Pancreas (tissue), 10 donors: ENCODE measurements at regions not wholly inside any gene's neighbourhood (a gene's known extent, or its start where the extent isn't known, plus 50 kb on each side); places are given as distances from the start of the nearest gene placed in this dataset.
A peak's percentile ranks its signal among the peaks of the same experiment; 100 is the strongest.

Source experiments
- ATAC-seq, 4 donors: fragments of 200-7000 bp; cut with Tn5 transposase; one replicate each; pipeline versions ENCODE4 v1.8.0 to v1.9.1; 2020; ENCODE audit warnings: mild to moderate bottlenecking in 4 of 4, moderate library complexity in 4 of 4
- DNase-seq, 6 donors: peaks; one replicate each; pipeline ENCODE4 v3.0.0-alpha.2; 2020
- FAIRE-seq: peaks from 2 replicates; lab custom pipeline; 2012; peaks lifted over from hg19 to GRCh38; lab: Jason Lieb, UNC
- H3K27ac ChIP-seq, 4 donors: fragments of 200-600 bp; sonication (generic); 1 replicate in 3 of 4; 2 replicates in 1 of 4; pipeline versions ENCODE4 v1.5.0 to v1.8.0; 2020
- H3K27me3 ChIP-seq, 4 donors: fragments of 200-600 bp; one replicate each; pipeline ENCODE4 v1.8.0; 2021
- H3K36me3 ChIP-seq, 3 donors: fragments of 200-600 bp; sonication (generic) in 1 of 3; one replicate each; pipeline versions ENCODE4 v1.5.0 to v1.8.0; 2020 to 2021
- H3K4me1 ChIP-seq, 3 donors: fragments of 200-600 bp; one replicate each; pipeline ENCODE4 v1.8.0; 2021
- H3K4me3 ChIP-seq, 4 donors: fragments of 200-600 bp; sonication (generic) in 2 of 4; one replicate each; pipeline versions ENCODE4 v1.5.0 to v1.8.0; 2020 to 2021
- H3K9me3 ChIP-seq, 4 donors: fragments of 200-600 bp; one replicate each; pipeline ENCODE4 v1.8.0; 2021
- CTCF ChIP-seq, 4 donors: fragments of 200-600 bp; sonication (generic) in 3 of 4; IDR thresholded peaks; one replicate each; pipeline versions ENCODE4 v1.5.0 to v1.8.0; 2021; ENCODE audit warnings: antibody characterized with exemption in 4 of 4
- WGBS, 2 donors: extraction: QIAGEN DNeasy Blood & Tissue Kit; methylation state at CpG; one replicate each; pipeline ENCODE4 v1.1.7; 2013; 5-methylcytosine and 5-hydroxymethylcytosine counted together
- intact Hi-C, 3 donors: fragments of 100-400 bp; cut with DNase I; formaldehyde crosslinking; loops; one replicate each; pipeline versions ENCODE4 v1.11.1 to v1.14.2; 2022
- donor health status: healthy with polysubstance abuse.
- donor health status: DM: no; HTN: no; CAD: no; lungs with moderate emphysema.
- donor health status: DM: no; HTN: no; CAD: no.
- donor health status: control.
- donor health status: control.
- donor health status: Bipolar disorder and iron deficiency.
- donor health status: DM: yes; HTN: yes; CAD: no.
- donor health status: DM: no; HTN: no; CAD: no.
- donor health status: DM: no; HTN: no; CAD: no.
- donor health status: DM: yes; HTN: yes; CAD: no.

DNA sequence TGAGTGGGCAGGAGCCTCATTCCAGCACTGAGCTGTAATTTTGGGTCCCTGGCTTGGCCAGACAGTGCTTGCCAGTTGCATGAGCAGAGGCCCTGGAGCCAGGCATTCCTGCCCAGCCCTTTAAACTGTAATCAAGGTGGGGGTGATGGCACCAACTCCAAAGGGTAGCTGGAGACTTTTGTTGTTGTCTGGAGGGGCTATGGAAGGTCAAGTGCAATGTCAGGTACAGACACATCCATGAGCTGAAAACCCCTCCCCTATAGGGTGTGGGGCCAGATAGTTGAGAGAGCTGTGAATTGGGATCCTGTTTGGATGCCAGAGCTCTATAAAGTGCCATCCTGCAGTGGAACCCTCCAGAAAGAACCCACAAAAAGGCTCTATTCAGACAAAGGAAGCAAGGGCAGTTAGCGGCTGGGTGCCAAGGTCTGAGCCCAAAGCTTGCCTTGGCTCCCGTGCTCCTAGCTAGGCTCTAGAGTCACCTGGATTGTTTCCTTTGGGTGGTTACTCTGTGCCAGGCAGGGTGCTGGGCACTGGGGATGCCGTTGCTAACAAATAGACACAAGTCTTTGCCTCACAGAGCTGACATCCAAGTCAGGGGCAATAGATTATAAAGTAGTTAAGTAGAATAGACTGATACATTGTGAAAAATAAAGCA lies 163.0 kb downstream of the EFNB1 start:
- intact Hi-C loops: no loop called here
- no peak overlapping the region for H3K27ac ChIP-seq
- no peaks in the 10 kb centered on the region for H3K9me3 ChIP-seq
- FAIRE-seq (no peak), ATAC-seq (no peak), DNase-seq (no peak)
- no peaks in the 10 kb centered on the region for H3K36me3 ChIP-seq
- H3K27me3 ChIP-seq: no peaks in the 10 kb centered on the region
- H3K4me3 ChIP-seq: no peak overlapping the region
- peaks cover 0 to 6% (median 0%) of the 10 kb centered on the region in 3 donors for H3K4me1 ChIP-seq
- WGBS, 2 donors: 68 to 78% methylated on average over 3 of the region's 3 CpGs
- TF ChIP-seq CTCF (IDR thresholded peaks at IDR 0.05): no peak

GRCh38 chrX:68990948-68991347 lies 162.1 kb downstream of the EFNB1 start:
- no peak for TF ChIP-seq CTCF (IDR thresholded peaks at IDR 0.05)
- peaks cover 0 to 1% (median 0%) of the 10 kb centered on the region in 4 donors for H3K27me3 ChIP-seq
- WGBS, 2 donors: 65 to 72% methylated on average over 1 of the region's 1 CpG
- H3K9me3 ChIP-seq: no peaks in the 10 kb centered on the region
- no peak for ATAC-seq
- H3K4me3 ChIP-seq: no peak overlapping the region
- no peaks in the 10 kb centered on the region for H3K36me3 ChIP-seq
- intact Hi-C loops: no loop called here
- H3K4me1 ChIP-seq: peaks cover 0 to 6% (median 0%) of the 10 kb centered on the region in 3 donors
- FAIRE-seq: no peak
- no peak for DNase-seq
- no peak overlapping the region for H3K27ac ChIP-seq

DNA sequence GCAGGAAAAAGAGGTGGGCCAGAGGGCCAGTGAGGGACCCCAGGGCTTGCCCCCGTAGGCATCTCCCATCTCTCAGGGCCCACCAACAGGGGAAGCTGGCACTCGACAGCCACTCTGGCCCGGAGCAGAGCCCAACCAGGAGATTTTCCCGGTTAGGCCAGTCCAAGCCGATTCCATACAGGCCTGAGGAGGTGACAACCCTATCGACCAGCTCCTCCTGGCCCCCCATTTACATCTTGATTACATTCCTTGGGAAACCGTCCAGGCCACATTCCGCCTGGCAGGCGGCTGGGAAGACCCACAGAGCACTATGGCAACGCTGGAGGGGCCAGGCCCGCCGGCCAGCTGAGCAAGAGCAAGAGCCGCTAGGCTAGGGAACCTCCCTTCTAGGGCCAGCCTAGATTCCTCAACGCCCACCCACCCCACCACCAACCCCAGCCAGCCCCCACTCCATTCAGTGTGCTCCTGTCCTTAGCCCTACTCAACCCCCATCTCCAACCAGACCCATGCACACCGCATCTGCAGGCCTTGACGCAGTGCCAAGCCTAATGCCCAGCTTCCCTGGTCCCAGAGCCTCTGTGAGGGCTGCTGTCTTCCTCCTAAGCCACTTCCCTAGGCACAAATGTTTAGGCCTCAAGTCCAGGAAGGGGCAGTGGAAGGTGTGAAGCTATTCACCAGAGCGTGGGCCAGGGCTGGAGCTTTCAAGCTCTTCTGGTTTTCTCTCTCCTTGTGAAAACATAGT lies 161.2 kb downstream of the EFNB1 start:
- H3K27me3 ChIP-seq: peaks cover 0 to 4% (median 0%) of the 10 kb centered on the region in 4 donors

GRCh38 chrX:68989456-68989855 lies 160.6 kb downstream of the EFNB1 start:
- FAIRE-seq: no peak
- peak; percentile 23 to 38 (median 30) for ATAC-seq
- H3K27ac ChIP-seq: no peak overlapping the region
- 95 to 97% methylated on average over 1 of the region's 1 CpG for WGBS, 2 donors
- no peaks in the 10 kb centered on the region for H3K9me3 ChIP-seq
- H3K27me3 ChIP-seq: peaks cover 0 to 4% (median 0%) of the 10 kb centered on the region in 4 donors
- no peak for DNase-seq
- intact Hi-C loops: no loop called here
- peaks cover 0 to 6% (median 0%) of the 10 kb centered on the region in 3 donors for H3K4me1 ChIP-seq
- no peak overlapping the region for H3K4me3 ChIP-seq
- TF ChIP-seq CTCF (IDR thresholded peaks at IDR 0.05): no peak
- no peaks in the 10 kb centered on the region for H3K36me3 ChIP-seq

More for the DNA sequence above, 161.2 kb downstream of the EFNB1 start:
- 15 to 16% methylated on average over 17 of the region's 17 CpGs for WGBS, 2 donors
- FAIRE-seq (no peak), DNase-seq (peak in 5 of 6 donors; percentile 48 to 76 (median 56)), ATAC-seq (peak; percentile 84 to 93 (median 90))
- Histone ChIP-seq H3K27ac (no peak overlapping the region), H3K9me3 (no peaks in the 10 kb centered on the region), H3K4me1 (peaks cover 0 to 6% (median 0%) of the 10 kb centered on the region in 3 donors), H3K4me3 (no peak overlapping the region), H3K36me3 (no peaks in the 10 kb centered on the region)
- no peak for TF ChIP-seq CTCF (IDR thresholded peaks at IDR 0.05)
- intact Hi-C loops: no loop called here
